K562 (cell line): ENCODE measurements at regions not wholly inside any gene's neighbourhood (a gene's known extent, or its start where the extent isn't known, plus 50 kb on each side); places are given as distances from the start of the nearest gene placed in this dataset.

Experiments
- AFF1 ChIP-seq, 2 experiments: fragments of 450-650 bp; IDR thresholded peaks; 2 replicates each; pipeline ENCODE4 v1.6.1; 2018; ENCODE audit warnings: mild to moderate bottlenecking in 2 of 2, low read depth in 1 of 2; ENCODE audit not compliant: partially characterized antibody in 2 of 2
- FOXK2 ChIP-seq, 2 experiments: fragments of 450-650 bp; IDR thresholded peaks in 1 of 2; conservative IDR thresholded peaks in 1 of 2; 2 replicates each; pipeline ENCODE4 v1.6.1; 2016; ENCODE audit warnings: low read depth in 2 of 2, mild to moderate bottlenecking in 1 of 2
- ZFP1 ChIP-seq: fragments of 450-650 bp; formaldehyde crosslinking; IDR thresholded peaks from 2 replicates; pipeline ENCODE4 v1.4.0; 2020; ENCODE audit warnings: mild to moderate bottlenecking, mixed read lengths
- TF ChIP-seq, protein P1 (sequence below): fragments of 450-650 bp; formaldehyde crosslinking; IDR thresholded peaks from 2 replicates; pipeline ENCODE4 v1.4.0; 2020; ENCODE audit warnings: mild to moderate bottlenecking, moderate library complexity
- TF ChIP-seq, protein P2 (sequence below), 3 experiments: fragments of 200-800 bp in 1 of 3; sonication (Bioruptor generic) in 1 of 3; sonication (generic) in 1 of 3; formaldehyde crosslinking in 1 of 3; IDR thresholded peaks; 2 replicates each; pipeline versions ENCODE4 v1.6.1 to v1.8.0; 2016 to 2022; ENCODE audit warnings: mild to moderate bottlenecking in 2 of 3, missing compliant biosample characterization in 2 of 3, missing genetic modification characterization in 2 of 3, missing genetic modification reagents in 1 of 3
- TF ChIP-seq, protein P3 (sequence below): fragments of 450-650 bp; formaldehyde crosslinking; IDR thresholded peaks from 2 replicates; pipeline ENCODE4 v1.4.0; 2020; ENCODE audit warnings: mild to moderate bottlenecking, moderate library complexity

- TF ChIP-seq AFF1 (IDR thresholded peaks at IDR 0.05; ENCODE audit: low read depth in 1 of 2, partially characterized antibody in 2 of 2) (no peak), ZFP1 (CRISPR knock-in tag) (no peak), FOXK2 (conservative IDR thresholded peaks at IDR 0.05 in 1 of 2, IDR thresholded peaks at IDR 0.05 in 1 of 2; ENCODE audit: low read depth in 2 of 2) (no peak)
- TF ChIP-seq, protein P1, sequence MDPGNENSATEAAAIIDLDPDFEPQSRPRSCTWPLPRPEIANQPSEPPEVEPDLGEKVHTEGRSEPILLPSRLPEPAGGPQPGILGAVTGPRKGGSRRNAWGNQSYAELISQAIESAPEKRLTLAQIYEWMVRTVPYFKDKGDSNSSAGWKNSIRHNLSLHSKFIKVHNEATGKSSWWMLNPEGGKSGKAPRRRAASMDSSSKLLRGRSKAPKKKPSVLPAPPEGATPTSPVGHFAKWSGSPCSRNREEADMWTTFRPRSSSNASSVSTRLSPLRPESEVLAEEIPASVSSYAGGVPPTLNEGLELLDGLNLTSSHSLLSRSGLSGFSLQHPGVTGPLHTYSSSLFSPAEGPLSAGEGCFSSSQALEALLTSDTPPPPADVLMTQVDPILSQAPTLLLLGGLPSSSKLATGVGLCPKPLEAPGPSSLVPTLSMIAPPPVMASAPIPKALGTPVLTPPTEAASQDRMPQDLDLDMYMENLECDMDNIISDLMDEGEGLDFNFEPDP (CRISPR knock-in tag), result no peak
- TF ChIP-seq, protein P2, sequence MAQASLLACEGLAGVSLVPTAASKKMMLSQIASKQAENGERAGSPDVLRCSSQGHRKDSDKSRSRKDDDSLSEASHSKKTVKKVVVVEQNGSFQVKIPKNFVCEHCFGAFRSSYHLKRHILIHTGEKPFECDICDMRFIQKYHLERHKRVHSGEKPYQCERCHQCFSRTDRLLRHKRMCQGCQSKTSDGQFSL (CRISPR knock-in tag; IDR thresholded peaks at IDR 0.05), result no peak
- TF ChIP-seq, protein P2 (tag; IDR thresholded peaks at IDR 0.05), result no peak
- TF ChIP-seq, protein P3, sequence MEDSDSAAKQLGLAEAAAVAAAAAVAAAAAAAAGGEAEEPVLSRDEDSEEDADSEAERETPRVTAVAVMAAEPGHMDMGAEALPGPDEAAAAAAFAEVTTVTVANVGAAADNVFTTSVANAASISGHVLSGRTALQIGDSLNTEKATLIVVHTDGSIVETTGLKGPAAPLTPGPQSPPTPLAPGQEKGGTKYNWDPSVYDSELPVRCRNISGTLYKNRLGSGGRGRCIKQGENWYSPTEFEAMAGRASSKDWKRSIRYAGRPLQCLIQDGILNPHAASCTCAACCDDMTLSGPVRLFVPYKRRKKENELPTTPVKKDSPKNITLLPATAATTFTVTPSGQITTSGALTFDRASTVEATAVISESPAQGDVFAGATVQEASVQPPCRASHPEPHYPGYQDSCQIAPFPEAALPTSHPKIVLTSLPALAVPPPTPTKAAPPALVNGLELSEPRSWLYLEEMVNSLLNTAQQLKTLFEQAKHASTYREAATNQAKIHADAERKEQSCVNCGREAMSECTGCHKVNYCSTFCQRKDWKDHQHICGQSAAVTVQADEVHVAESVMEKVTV (CRISPR knock-in tag), result no peak
These were observed 92.9 kb upstream of the ZNF804B start (continued) for GRCh38 chr7:88666626-88667025.
